Cerebellar nuclear complex (tissue), 1 donor: ENCODE measurements at regions not wholly inside any gene's neighbourhood (a gene's known extent, or its start where the extent isn't known, plus 50 kb on each side); places are given as distances from the start of the nearest gene placed in this dataset.

Experiments used
- DNase-seq, 2 experiments: peaks; one replicate each; lab custom pipeline; 2025; lab: John Stamatoyannopoulos, UW

DNA sequence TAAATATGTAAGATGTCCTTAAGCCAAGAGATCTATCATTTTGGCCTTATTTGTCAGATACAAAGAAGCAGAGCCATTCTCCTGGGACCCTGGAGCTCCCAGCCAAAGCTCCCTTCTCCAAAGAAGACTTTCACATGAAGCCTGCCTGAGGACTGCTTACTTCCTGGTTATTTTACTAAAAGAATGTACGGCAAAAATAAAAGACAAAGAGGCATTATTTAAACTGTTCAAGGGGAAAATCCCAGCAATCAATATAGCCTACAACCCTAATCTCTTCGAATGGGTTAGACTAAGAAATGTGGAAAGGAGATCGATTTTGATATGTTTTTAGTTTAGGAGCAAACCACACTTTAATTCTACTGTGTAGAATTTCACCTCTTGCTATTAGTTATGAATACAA lies 237.9 kb upstream of the CTBP2 start:
- no peak for DNase-seq

DNA sequence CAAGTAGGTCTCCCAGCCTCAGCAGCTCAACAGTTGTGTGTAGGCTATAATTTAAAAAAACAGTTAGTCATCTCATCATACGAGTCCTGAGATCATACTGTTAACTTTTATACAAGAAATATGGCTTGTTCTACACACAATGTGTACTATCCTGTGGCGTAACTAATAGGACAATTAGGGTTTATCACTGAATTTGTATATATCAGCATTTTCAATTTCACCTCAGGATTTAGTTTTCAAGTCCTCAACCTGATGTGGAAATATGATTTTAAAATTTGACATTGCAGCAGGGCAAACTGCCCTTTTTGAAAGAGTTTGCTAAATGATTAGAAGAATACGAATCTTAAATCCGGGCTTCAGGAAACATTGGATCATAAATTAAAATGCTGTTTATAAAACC lies 237.2 kb upstream of the CTBP2 start:
- DNase-seq = no peak

- no peak for DNase-seq
Measured at GRCh38 chr10:125396676-125397075, 236.3 kb upstream of the CTBP2 start.

- DNase-seq = no peak
Measured at GRCh38 chr10:125392609-125393008, 232.2 kb upstream of the CTBP2 start.

- no peak for DNase-seq
Measured at GRCh38 chr10:125392154-125392553, 231.8 kb upstream of the CTBP2 start.

DNA sequence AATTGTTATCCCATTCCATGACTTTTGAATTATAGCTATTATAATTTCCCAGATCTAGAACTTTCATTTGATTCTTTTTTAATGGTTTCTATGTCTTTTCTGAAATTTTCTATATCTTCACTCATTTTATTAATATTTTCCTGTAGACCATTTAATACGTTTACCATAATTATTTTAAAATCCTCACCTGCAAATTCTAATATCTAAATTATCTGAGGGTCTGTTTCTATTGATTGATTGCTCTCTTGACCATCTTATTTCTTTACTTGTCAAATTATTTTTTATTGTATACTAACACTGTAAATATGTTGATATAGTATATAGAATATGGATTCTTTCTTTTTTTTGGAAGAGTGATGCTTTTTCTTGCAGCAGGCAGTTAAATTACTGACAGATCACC lies 229.3 kb upstream of the CTBP2 start:
- no peak for DNase-seq

DNA sequence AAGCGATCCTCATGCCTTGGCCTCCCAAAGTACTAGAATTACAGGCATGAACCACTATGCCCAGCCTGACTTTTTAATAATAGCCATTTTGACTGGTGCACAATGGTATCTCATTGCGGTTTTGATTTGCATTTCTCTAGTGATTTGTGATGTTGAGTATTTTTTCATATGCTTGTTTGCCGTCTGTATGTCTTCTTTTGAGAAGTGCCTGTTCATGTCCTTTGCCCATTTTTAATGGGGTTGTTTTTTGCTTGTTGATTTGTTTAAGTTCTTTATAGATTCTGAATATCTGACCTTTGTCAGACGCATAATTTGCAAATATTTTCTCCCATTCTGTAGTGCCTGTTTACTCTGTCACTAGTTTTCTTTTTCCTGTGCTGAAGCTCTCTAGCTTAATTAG lies 219.2 kb upstream of the CTBP2 start:
- no peak for DNase-seq

DNA sequence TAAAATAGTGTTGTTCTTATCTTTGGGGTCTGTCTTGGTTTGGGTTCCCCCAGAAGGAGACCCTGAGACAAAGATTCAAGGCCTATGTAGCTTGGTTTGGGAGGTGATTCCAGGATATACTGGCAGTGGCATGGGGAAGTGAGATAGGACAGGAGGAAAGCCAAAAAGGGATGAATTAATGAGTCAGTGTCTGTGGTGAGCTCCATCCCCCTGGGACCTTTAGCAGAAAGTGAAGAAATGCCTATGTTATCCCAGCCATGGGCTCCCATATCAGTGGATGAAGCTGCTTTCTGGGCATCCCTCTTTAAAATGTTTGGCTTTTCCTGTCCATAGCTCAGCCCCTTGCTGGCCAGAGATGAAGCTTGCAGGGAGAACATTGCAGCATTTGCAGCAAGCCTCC lies 217.0 kb upstream of the CTBP2 start:
- DNase-seq = no peak

GRCh38 chr10:125375210-125375609 lies 214.8 kb upstream of the CTBP2 start:
- DNase-seq = peak in 1 of 2 experiments; percentile 30

- no peak for DNase-seq
Measured at GRCh38 chr10:125373546-125373945, 213.2 kb upstream of the CTBP2 start.

DNA sequence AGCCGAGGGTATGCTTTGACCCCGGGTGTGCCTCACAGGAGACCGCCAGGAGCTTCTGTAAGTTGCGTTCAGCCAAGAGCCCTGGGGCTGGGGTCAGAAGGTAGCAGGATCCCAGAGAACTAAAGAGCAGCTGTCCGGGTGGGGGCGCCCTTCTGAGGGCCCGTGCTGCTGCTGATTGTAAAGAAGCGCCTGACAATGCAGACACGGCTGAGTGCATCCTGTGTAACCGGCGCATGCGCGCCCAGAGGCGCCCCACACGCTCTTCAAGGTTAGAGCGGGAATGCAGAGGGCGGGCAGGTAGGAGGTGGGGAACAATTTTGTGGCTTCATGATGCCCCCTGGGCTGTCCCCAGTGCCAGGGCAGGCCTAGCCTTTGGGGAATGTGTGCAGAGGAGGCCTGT lies 210.2 kb upstream of the CTBP2 start:
- no peak for DNase-seq

- DNase-seq = no peak
Measured at GRCh38 chr10:125369382-125370326, 209.3 kb upstream of the CTBP2 start.

DNA sequence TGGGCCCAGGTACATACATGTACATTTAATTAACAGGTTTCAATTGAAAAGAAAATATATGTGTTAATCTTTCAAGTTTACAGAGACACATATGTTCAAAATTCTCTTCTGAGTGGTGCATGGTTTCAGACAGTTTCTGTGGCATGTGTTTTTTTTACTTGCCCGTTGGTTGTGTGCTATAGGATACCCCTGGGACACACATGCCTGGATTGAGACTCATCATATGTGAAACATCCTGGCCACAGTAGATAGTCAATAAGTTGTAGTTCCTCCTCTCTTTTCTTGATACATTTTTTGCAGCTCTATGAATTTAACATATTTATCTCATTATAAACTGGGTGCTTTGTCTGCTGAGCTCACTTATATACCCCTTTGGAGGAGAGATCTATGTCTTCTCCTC lies 207.8 kb upstream of the CTBP2 start:
- no peak for DNase-seq

GRCh38 chr10:125363791-125364190 lies 203.4 kb upstream of the CTBP2 start:
- DNase-seq = no peak

DNA sequence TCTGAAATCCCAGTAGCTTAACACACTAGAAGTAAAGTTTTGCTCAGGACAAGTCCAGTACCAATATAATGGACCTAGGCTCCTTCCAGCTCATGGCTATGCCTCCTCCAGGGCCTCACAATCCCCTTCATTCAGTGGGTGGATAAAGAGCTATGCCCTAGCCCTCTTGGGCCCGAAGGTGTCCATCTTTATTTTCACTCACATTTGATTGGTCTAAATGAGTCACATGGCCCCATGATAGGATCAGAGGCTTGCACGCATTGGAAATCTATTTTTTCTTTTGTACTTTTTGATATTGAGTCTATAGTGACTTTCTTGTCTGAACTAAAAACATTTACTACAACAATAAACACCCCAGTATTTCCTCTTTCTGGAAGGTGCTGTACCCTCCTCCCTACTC lies 202.6 kb upstream of the CTBP2 start:
- DNase-seq = no peak

- no peak for DNase-seq
Measured at GRCh38 chr10:125359401-125359800, 199.0 kb upstream of the CTBP2 start.

- no peak for DNase-seq
Measured at GRCh38 chr10:125355657-125356056, 195.3 kb upstream of the CTBP2 start.

- DNase-seq = no peak
Measured at GRCh38 chr10:125350519-125350918, 190.2 kb upstream of the CTBP2 start.

GRCh38 chr10:125348536-125348935 lies 188.2 kb upstream of the CTBP2 start:
- DNase-seq = no peak

GRCh38 chr10:125344573-125345171 lies 184.3 kb upstream of the CTBP2 start:
- no peak for DNase-seq

DNA sequence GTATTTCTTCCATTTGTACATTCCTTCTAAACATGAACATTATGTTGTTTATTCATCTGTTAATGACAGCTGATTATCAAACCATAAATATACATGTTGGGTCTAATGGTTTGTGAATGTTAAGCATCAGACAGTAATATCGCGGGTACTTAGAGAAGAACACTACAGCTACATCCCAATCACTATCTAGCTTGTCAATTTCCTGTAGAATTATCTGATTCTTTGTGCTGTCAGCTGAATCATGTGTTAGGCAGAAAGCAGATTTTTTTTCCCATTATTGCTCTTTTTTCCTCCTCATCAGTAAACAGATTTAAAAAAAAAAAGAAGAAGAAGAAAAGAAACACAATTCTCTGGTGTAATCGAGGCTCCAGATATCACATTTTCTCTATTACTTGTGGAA lies 183.6 kb upstream of the CTBP2 start:
- no peak for DNase-seq

DNA sequence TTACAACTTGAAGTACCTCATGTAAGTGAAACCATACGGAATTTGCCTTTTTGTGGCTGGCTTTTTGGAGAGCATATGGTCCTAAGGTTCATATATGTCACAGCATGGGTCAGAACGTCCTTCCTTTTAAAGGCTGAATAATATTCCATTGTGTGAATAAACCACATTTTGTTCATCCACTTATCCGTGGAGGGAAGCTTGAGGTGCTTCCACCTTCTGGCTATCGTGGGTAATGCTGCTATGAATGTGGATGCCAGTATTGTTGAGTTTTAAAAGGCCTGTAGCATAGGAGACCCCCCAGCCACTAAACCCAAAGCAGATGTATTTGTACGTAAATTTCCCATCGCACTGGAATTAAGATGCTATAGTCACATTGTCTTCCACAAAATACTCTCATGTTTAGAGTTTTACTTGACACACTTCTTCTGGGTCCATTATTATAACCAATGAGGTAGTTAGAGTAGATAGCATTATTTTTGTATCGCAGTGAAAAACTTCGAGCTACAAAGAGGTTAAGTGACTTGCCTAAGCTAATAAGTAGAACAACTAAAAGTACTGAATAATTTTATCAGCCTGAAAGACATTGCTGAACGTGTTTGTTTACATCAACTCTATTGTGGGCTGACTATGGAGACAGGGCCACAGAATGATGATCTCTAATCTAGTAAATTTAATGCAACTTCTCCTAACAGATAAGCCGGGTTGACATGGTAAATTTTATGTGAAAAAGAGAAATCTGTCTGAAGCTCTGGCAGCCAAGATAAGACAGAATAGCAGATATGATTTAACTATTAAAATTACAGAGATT lies 183.0 kb upstream of the CTBP2 start:
- no peak for DNase-seq

DNA sequence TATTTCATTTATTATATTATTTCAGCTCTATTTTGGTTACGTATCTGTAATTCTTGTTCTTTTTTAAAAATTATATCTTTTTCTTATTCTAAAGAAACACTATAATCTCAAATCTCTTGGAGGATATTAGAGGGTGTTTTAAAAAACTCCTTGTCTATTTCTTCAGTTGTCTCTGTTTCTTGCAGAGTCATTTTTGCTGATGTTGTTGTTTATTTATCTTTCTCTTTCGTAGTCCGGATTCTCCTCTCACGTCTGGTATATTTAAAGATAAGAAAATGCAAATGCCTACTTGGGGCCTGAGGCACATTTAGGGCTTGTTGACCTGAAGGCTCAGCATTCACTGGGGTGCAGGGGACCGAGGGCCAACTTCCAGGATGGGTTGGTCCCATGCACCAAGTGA lies 181.2 kb upstream of the CTBP2 start:
- DNase-seq = no peak
